Spleen (tissue), 11 donors: ENCODE measurements at regions not wholly inside any gene's neighbourhood (a gene's known extent, or its start where the extent isn't known, plus 50 kb on each side); places are given as distances from the start of the nearest gene placed in this dataset.

Experiments used
- DNase-seq: peaks from one replicate; pipeline ENCODE4 v3.0.0-alpha.2; 2020
- H3K27ac ChIP-seq, 8 donors: fragments of 200-600 bp; sonication (generic) in 7 of 8; 1 replicate in 4 of 8; 2 replicates in 4 of 8; pipeline versions ENCODE4 v1.5.0 to v1.8.0; 2016 to 2021; ENCODE audit warnings: inconsistent platforms in 4 of 8, mild to moderate bottlenecking in 4 of 8, moderate library complexity in 1 of 8
- H3K27me3 ChIP-seq, 7 donors: fragments of 200-600 bp; sonication (generic) in 6 of 7; replicated peaks in 1 of 7; 1 replicate in 4 of 7; 2 replicates in 3 of 7; pipeline versions ENCODE4 v1.5.0 to v1.8.0; 2016 to 2021; ENCODE audit warnings: inconsistent platforms in 3 of 7, mild to moderate bottlenecking in 1 of 7
- H3K36me3 ChIP-seq, 6 donors: fragments of 200-600 bp; sonication (generic) in 5 of 6; 1 replicate in 4 of 6; 2 replicates in 2 of 6; pipeline versions ENCODE4 v1.5.0 to v1.8.0; 2016 to 2021; ENCODE audit warnings: inconsistent platforms in 2 of 6
- H3K4me1 ChIP-seq, 6 donors: fragments of 200-600 bp; sonication (generic) in 5 of 6; 1 replicate in 3 of 6; 2 replicates in 3 of 6; pipeline versions ENCODE4 v1.5.0 to v1.8.0; 2016 to 2021; ENCODE audit warnings: inconsistent platforms in 3 of 6
- H3K4me3 ChIP-seq, 8 donors: fragments of 200-600 bp; sonication (generic) in 7 of 8; 1 replicate in 4 of 8; 2 replicates in 4 of 8; pipeline versions ENCODE4 v1.5.0 to v1.8.0; 2016 to 2021; ENCODE audit warnings: inconsistent platforms in 4 of 8, mild to moderate bottlenecking in 4 of 8, moderate library complexity in 2 of 8
- H3K9me3 ChIP-seq, 8 donors: fragments of 200-600 bp; sonication (generic) in 7 of 8; 1 replicate in 4 of 8; 2 replicates in 4 of 8; pipeline versions ENCODE4 v1.5.0 to v1.8.0; 2016 to 2021; ENCODE audit warnings: inconsistent platforms in 4 of 8
- POLR2A ChIP-seq, 3 donors: fragments of 450-650 bp; IDR thresholded peaks; one replicate each; pipeline ENCODE4 v1.5.1; 2017; ENCODE audit warnings: antibody characterized with exemption in 3 of 3, mild to moderate bottlenecking in 1 of 3
- POLR2AphosphoS5 ChIP-seq, 3 donors: sonication (generic); formaldehyde crosslinking; IDR thresholded peaks; one replicate each; pipeline ENCODE4 v1.5.1; 2017; ENCODE audit warnings: antibody characterized with exemption in 3 of 3
- WGBS, 5 donors: extraction: QIAGEN DNeasy Blood & Tissue Kit in 3 of 5; methylation state at CpG; one replicate each; pipeline versions ENCODE4 v1.1.5 to v1.1.7; 2013 to 2018; 5-methylcytosine and 5-hydroxymethylcytosine counted together
- intact Hi-C: fragments of 100-400 bp; cut with DNase I; formaldehyde crosslinking; loops from one replicate; pipeline ENCODE4 v1.15.0; 2023; ENCODE audit warnings: low total_unique reads
- TF ChIP-seq, protein P1 (sequence below), 11 experiments: fragments of 200-600 bp in 7 of 11; fragments of 450-650 bp in 4 of 11; sonication (generic) in 4 of 11; IDR thresholded peaks in 8 of 11; conservative IDR thresholded peaks in 3 of 11; 1 replicate in 7 of 11; 2 replicates in 4 of 11; pipeline versions ENCODE4 v1.4.0 to v1.8.0; 2016 to 2021; ENCODE audit warnings: antibody characterized with exemption in 11 of 11, inconsistent platforms in 4 of 11, mild to moderate bottlenecking in 1 of 11
- donor health status: healthy with polysubstance abuse.
- donor health status: DM: no; HTN: no; CAD: no; lungs with moderate emphysema.
- donor health status: DM: no; HTN: no; CAD: no.
- donor health status: Bipolar disorder and iron deficiency.
- donor health status: healthy.
- donor health status: DM: no; HTN: no; CAD: no.
- donor health status: DM: yes; HTN: yes; CAD: no.

GRCh38 chr15:95995375-95996168 is 334.9 kb upstream of the NR2F2 start:
- no peak for DNase-seq
- intact Hi-C loops: no loop called here
- 80 to 93% (median 85%) methylated on average over 5 of the region's 5 CpGs for WGBS, 5 donors

DNA sequence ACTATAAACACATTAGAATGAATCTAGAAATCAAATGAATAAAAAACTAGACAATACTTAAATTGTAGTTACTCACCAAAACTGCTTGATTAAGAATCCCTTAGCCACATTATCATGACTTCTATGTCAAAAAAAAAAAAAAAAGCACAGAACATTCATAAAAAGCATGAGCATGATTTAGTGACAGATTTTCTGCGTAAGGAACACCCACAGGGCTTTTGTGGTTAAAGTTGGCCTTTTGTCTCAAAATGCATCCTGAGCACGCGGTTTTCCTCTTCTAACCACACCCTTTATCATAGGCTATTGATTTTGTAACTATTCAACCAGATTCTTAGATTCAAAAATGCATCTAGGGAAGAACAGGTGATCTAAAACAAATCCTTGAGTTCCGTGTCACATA is 334.0 kb upstream of the NR2F2 start:
- H3K4me3 ChIP-seq: no peak overlapping the region
- H3K27me3 ChIP-seq: peaks cover 0 to 10% (median 0%) of the 10 kb centered on the region in 7 donors
- H3K9me3 ChIP-seq: no peaks in the 10 kb centered on the region
- no peaks in the 10 kb centered on the region for H3K36me3 ChIP-seq
- WGBS, 5 donors: 16 to 37% (median 30%) methylated on average over 4 of the region's 4 CpGs
- TF ChIP-seq POLR2AphosphoS5 (IDR thresholded peaks at IDR 0.05) (no peak), POLR2A (IDR thresholded peaks at IDR 0.05) (no peak)
- TF ChIP-seq, protein P1, sequence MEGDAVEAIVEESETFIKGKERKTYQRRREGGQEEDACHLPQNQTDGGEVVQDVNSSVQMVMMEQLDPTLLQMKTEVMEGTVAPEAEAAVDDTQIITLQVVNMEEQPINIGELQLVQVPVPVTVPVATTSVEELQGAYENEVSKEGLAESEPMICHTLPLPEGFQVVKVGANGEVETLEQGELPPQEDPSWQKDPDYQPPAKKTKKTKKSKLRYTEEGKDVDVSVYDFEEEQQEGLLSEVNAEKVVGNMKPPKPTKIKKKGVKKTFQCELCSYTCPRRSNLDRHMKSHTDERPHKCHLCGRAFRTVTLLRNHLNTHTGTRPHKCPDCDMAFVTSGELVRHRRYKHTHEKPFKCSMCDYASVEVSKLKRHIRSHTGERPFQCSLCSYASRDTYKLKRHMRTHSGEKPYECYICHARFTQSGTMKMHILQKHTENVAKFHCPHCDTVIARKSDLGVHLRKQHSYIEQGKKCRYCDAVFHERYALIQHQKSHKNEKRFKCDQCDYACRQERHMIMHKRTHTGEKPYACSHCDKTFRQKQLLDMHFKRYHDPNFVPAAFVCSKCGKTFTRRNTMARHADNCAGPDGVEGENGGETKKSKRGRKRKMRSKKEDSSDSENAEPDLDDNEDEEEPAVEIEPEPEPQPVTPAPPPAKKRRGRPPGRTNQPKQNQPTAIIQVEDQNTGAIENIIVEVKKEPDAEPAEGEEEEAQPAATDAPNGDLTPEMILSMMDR (IDR thresholded peaks at IDR 0.05 in 8 of 11, conservative IDR thresholded peaks at IDR 0.05 in 3 of 11): no peak
- DNase-seq: no peak
- intact Hi-C loops: no loop called here
- no peaks in the 10 kb centered on the region for H3K4me1 ChIP-seq
- H3K27ac ChIP-seq: no peak overlapping the region

More at GRCh38 chr15:95995375-95996168, 334.9 kb upstream of the NR2F2 start:
- no peak for TF ChIP-seq POLR2A (IDR thresholded peaks at IDR 0.05)
- no peak for TF ChIP-seq POLR2AphosphoS5 (IDR thresholded peaks at IDR 0.05)
- TF ChIP-seq, protein P1 (IDR thresholded peaks at IDR 0.05 in 8 of 11, conservative IDR thresholded peaks at IDR 0.05 in 3 of 11): no peak
- H3K4me1 ChIP-seq: no peaks in the 10 kb centered on the region
- peaks cover 0 to 10% (median 0%) of the 10 kb centered on the region in 7 donors for H3K27me3 ChIP-seq
- H3K9me3 ChIP-seq: no peaks in the 10 kb centered on the region
- no peak overlapping the region for H3K27ac ChIP-seq
- H3K36me3 ChIP-seq: no peaks in the 10 kb centered on the region
- no peak overlapping the region for H3K4me3 ChIP-seq

GRCh38 chr15:95998935-95999334 is 331.6 kb upstream of the NR2F2 start:
- Histone ChIP-seq H3K9me3 (no peaks in the 10 kb centered on the region), H3K36me3 (no peaks in the 10 kb centered on the region), H3K4me1 (no peaks in the 10 kb centered on the region), H3K4me3 (no peak overlapping the region), H3K27ac (no peak overlapping the region), H3K27me3 (peaks cover 0 to 6% (median 0%) of the 10 kb centered on the region in 7 donors)
- WGBS, 5 donors: 82 to 97% (median 88%) methylated on average over 4 of the region's 4 CpGs
- intact Hi-C loops: no loop called here
- no peak for DNase-seq
- TF ChIP-seq POLR2AphosphoS5 (IDR thresholded peaks at IDR 0.05) (no peak), POLR2A (IDR thresholded peaks at IDR 0.05) (no peak)
- TF ChIP-seq, protein P1 (IDR thresholded peaks at IDR 0.05 in 8 of 11, conservative IDR thresholded peaks at IDR 0.05 in 3 of 11): no peak
